Panc1 (cell line): ENCODE measurements at regions not wholly inside any gene's neighbourhood (a gene's known extent, or its start where the extent isn't known, plus 50 kb on each side); places are given as distances from the start of the nearest gene placed in this dataset.
"Not testable (repeated sequence)": the region's sequence is repeated elsewhere in the genome, so short reads cannot be mapped to it uniquely, and the experiment has no call there.

Experiments used
- ATAC-seq: fragments of 200-7000 bp; cut with Tn5 transposase; 2 replicates; pipeline ENCODE4 v1.9.1; 2020; ENCODE audit warnings: mild to moderate bottlenecking, moderate library complexity
- BruUV-seq: library from RNA; stranded (reverse); fragments of 400-500 nt; replicated peaks from 2 replicates; lab custom pipeline; 2021; lab: Mats Ljungman, UMichigan
- CTCF ChIA-PET: fragments of 300-600 bp; sonication (Branson Sonifier 250); formaldehyde crosslinking; loops from one replicate; lab custom pipeline; 2022; ENCODE audit warnings: antibody characterized with exemption; lab: Charles Lee
- POLR2A ChIA-PET: fragments of 300-600 bp; sonication (Branson Sonifier 250); formaldehyde crosslinking; loops from one replicate; lab custom pipeline; 2022; ENCODE audit warnings: antibody characterized with exemption; lab: Charles Lee
- DNase-seq: peaks from one replicate; pipeline ENCODE4 v3.0.0-alpha.2; 2010; ENCODE audit warnings: low read depth, low spot score
- H3K27ac ChIP-seq: 2 replicates; pipeline ENCODE4 v1.5.1; 2011; ENCODE audit warnings: mild to moderate bottlenecking, low read length, inconsistent platforms
- H3K27me3 ChIP-seq: fragments of 200-500 bp; sonication (Bioruptor generic); 2 replicates; pipeline ENCODE4 v1.6.0; 2014; ENCODE audit warnings: low read length, inconsistent platforms; ENCODE audit not compliant: control insufficient read depth, insufficient read depth
- H3K36me3 ChIP-seq: fragments of 200-500 bp; sonication (Bioruptor generic); 2 replicates; pipeline ENCODE4 v1.5.1; 2014; ENCODE audit warnings: inconsistent platforms, mild to moderate bottlenecking, low read length, moderate library complexity; ENCODE audit not compliant: control insufficient read depth, insufficient read depth
- H3K4me1 ChIP-seq: 2 replicates; pipeline ENCODE4 v1.5.1; 2011; ENCODE audit warnings: inconsistent platforms, mild to moderate bottlenecking, low read length, moderate library complexity; ENCODE audit not compliant: control insufficient read depth, insufficient read depth
- H3K4me3 ChIP-seq, 2 experiments: 2 replicates each; pipeline ENCODE4 v1.5.1; 2011 to 2012; ENCODE audit warnings: low read depth in 2 of 2, low read length in 2 of 2, mild to moderate bottlenecking in 2 of 2, inconsistent platforms in 1 of 2, moderate library complexity in 1 of 2
- H3K9me3 ChIP-seq: fragments of 200-500 bp; sonication (Bioruptor generic); 2 replicates; pipeline ENCODE4 v1.5.1; 2014; ENCODE audit warnings: low read depth, mild to moderate bottlenecking, inconsistent platforms, low read length, moderate library complexity; ENCODE audit not compliant: control insufficient read depth, insufficient read depth
- POLR2AphosphoS5 ChIP-seq: IDR thresholded peaks from 2 replicates; pipeline ENCODE4 v1.6.1; 2012; ENCODE audit warnings: mild to moderate bottlenecking, low read depth, low read length, moderate library complexity
- SIN3A ChIP-seq: IDR thresholded peaks from 2 replicates; pipeline ENCODE4 v1.6.1; 2012; ENCODE audit warnings: low read depth, mild to moderate bottlenecking, low read length, moderate library complexity, borderline replicate concordance; ENCODE audit not compliant: insufficient read depth
- TCF7L2 ChIP-seq: IDR thresholded peaks from 2 replicates; pipeline ENCODE4 v1.6.1; 2011; ENCODE audit warnings: mild to moderate bottlenecking, low read depth, low read length, inconsistent platforms
- in situ Hi-C: cut with HindIII; loops from 2 replicates; pipeline ENCODE4 v1.10.0; 2016; ENCODE audit warnings: low sequenced_read_pairs, low pct_unique_long_range_greater_than_20kb
- intact Hi-C: fragments of 100-400 bp; cut with micrococcal nuclease; formaldehyde crosslinking; loops from one replicate; pipeline ENCODE4 v1.10.0; 2022; ENCODE audit not compliant: unreplicated experiment
- TF ChIP-seq, protein P1 (sequence below): fragments of 450-650 bp; IDR thresholded peaks from 2 replicates; pipeline ENCODE4 v1.5.1; 2017; ENCODE audit warnings: mild to moderate bottlenecking
- TF ChIP-seq, protein P2 (sequence below), 2 experiments: IDR thresholded peaks; 2 replicates each; pipeline ENCODE4 v1.6.1; 2011 to 2012; ENCODE audit warnings: low read depth in 2 of 2, control low read depth in 1 of 2, low read length in 1 of 2, mild to moderate bottlenecking in 1 of 2, moderate library complexity in 1 of 2; ENCODE audit not compliant: insufficient read depth in 1 of 2

DNA sequence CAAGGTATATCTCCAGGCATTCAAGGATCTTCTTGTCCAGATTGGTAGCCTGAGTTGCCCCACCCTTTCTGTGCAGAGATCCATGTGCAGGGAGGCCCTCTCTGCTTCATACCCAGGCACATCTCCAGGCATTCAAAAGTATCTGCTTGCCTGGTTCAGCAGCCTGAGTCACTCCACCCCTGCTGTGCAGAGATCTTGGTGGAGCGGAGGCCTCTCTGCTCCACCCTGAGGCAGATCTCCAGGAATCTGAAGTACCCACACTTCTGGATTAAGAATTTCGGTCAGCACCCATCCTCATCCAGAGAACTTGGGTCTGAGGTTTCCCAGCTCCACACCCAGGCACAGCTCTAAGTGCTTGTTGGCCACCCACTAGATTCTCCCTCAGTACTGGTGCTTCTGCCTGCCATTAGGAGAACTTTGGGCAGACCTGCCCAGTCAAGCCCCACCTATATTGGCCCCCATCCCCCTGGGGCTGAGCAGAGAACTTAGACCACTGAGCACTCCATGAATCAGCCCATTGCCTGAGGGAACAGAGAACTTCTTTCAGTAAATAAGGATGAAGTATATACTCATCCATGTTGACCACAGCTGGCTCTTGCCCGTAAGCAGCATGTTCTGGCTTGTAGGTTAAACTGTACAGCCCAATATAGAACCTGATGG lies 199.5 kb upstream of the ZCCHC13 start:
- ATAC-seq (no peak), DNase-seq (no peak)
- ChIA-PET POLR2A (no interaction called here), CTCF (no interaction called here)
- Histone ChIP-seq H3K27ac (no peak overlapping the region), H3K27me3 (no peaks in the 10 kb centered on the region), H3K4me3 (no peak overlapping the region), H3K9me3 (no peaks in the 10 kb centered on the region), H3K4me1 (no peaks in the 10 kb centered on the region), H3K36me3 (no peaks in the 10 kb centered on the region)
- no TSS peak for BruUV-seq
- no peak for TF ChIP-seq POLR2AphosphoS5
- TF ChIP-seq SIN3A, result no peak
- no peak for TF ChIP-seq TCF7L2
- TF ChIP-seq, protein P1, sequence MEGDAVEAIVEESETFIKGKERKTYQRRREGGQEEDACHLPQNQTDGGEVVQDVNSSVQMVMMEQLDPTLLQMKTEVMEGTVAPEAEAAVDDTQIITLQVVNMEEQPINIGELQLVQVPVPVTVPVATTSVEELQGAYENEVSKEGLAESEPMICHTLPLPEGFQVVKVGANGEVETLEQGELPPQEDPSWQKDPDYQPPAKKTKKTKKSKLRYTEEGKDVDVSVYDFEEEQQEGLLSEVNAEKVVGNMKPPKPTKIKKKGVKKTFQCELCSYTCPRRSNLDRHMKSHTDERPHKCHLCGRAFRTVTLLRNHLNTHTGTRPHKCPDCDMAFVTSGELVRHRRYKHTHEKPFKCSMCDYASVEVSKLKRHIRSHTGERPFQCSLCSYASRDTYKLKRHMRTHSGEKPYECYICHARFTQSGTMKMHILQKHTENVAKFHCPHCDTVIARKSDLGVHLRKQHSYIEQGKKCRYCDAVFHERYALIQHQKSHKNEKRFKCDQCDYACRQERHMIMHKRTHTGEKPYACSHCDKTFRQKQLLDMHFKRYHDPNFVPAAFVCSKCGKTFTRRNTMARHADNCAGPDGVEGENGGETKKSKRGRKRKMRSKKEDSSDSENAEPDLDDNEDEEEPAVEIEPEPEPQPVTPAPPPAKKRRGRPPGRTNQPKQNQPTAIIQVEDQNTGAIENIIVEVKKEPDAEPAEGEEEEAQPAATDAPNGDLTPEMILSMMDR, result no peak
- TF ChIP-seq, protein P2, sequence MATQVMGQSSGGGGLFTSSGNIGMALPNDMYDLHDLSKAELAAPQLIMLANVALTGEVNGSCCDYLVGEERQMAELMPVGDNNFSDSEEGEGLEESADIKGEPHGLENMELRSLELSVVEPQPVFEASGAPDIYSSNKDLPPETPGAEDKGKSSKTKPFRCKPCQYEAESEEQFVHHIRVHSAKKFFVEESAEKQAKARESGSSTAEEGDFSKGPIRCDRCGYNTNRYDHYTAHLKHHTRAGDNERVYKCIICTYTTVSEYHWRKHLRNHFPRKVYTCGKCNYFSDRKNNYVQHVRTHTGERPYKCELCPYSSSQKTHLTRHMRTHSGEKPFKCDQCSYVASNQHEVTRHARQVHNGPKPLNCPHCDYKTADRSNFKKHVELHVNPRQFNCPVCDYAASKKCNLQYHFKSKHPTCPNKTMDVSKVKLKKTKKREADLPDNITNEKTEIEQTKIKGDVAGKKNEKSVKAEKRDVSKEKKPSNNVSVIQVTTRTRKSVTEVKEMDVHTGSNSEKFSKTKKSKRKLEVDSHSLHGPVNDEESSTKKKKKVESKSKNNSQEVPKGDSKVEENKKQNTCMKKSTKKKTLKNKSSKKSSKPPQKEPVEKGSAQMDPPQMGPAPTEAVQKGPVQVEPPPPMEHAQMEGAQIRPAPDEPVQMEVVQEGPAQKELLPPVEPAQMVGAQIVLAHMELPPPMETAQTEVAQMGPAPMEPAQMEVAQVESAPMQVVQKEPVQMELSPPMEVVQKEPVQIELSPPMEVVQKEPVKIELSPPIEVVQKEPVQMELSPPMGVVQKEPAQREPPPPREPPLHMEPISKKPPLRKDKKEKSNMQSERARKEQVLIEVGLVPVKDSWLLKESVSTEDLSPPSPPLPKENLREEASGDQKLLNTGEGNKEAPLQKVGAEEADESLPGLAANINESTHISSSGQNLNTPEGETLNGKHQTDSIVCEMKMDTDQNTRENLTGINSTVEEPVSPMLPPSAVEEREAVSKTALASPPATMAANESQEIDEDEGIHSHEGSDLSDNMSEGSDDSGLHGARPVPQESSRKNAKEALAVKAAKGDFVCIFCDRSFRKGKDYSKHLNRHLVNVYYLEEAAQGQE (IDR thresholded peaks at IDR 0.05; ENCODE audit: insufficient read depth in 1 of 2, low read depth in 2 of 2, low read length in 1 of 2), result no peak
- in situ Hi-C loops, result no loop called here
- intact Hi-C loops, result no loop called here

DNA sequence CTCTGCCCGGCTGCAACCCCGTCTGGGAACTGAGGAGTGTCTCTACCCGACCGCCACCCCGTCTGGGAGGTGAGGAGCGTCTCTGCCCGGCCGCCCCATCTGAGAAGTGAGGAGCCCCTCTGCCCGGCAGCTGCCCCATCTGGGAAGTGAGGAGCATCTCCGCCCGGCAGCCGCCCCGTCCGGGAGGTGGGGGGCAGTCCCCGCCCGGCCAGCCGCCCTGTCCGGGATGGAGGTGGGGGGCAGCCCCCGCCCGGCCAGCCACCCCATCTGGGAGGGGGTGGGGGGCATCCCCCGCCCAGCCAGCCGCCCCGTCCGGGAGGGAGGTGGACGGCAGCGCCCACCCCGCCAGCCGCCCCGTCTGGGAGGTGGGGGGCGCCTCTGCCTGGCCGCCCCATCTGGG lies 205.6 kb upstream of the ZCCHC13 start:
- H3K36me3 ChIP-seq, H3K4me1 ChIP-seq, H3K9me3 ChIP-seq, POLR2A ChIA-PET, in situ Hi-C loops, BruUV-seq, CTCF ChIA-PET, ATAC-seq, intact Hi-C loops, H3K27ac ChIP-seq, DNase-seq, H3K4me3 ChIP-seq, H3K27me3 ChIP-seq: not testable (repeated sequence)

DNA sequence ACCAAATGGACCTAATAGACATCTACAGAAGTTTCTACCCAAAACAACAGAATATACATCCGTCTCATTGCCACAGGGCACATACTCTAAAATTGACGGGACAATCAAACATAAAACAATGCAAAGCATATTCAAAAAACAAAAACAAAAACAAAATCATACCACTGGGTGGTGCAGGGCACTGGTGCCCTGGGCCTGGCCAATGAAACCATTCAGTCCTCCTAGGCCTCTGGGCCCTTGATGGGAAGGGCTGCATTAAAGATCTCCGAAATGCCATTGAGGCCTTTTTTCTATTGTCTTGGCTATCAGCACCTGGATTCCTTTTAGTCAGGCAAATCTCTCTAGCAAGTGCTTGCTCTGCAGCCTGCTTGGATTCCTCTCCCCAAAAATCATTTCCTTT lies 213.9 kb upstream of the ZCCHC13 start:
- DNase-seq (no peak), ATAC-seq (no peak)
- ChIA-PET POLR2A (no interaction called here), CTCF (no interaction called here)
- Histone ChIP-seq H3K9me3 (no peaks in the 10 kb centered on the region; the same call in 1 of the 2 replicates), H3K4me1 (peaks cover 4% of the 10 kb centered on the region; the same call in 1 of the 2 replicates), H3K36me3 (no peaks in the 10 kb centered on the region), H3K27ac (no peak overlapping the region), H3K4me3 (no peak overlapping the region), H3K27me3 (no peaks in the 10 kb centered on the region)
- intact Hi-C loops, result no loop called here
- BruUV-seq, result no TSS peak
- TF ChIP-seq POLR2AphosphoS5 (no peak), TCF7L2 (no peak), SIN3A (no peak)
- TF ChIP-seq, protein P2 (IDR thresholded peaks at IDR 0.05; ENCODE audit: insufficient read depth in 1 of 2, low read depth in 2 of 2, low read length in 1 of 2), result no peak
- TF ChIP-seq, protein P1, result no peak
- in situ Hi-C loops, result no loop called here
